Thyroid gland (tissue), 4 donors: ENCODE measurements at regions not wholly inside any gene's neighbourhood (a gene's known extent, or its start where the extent isn't known, plus 50 kb on each side); places are given as distances from the start of the nearest gene placed in this dataset.

Experiments used
- DNase-seq, 2 donors: peaks; one replicate each; pipeline ENCODE4 v3.0.0-alpha.2; 2019
- H3K27ac ChIP-seq, 3 donors: fragments of 200-600 bp; sonication (generic); 1 replicate in 2 of 3; 2 replicates in 1 of 3; pipeline ENCODE4 v1.5.1; 2016 to 2019; ENCODE audit warnings: mild to moderate bottlenecking in 1 of 3, moderate library complexity in 1 of 3
- H3K27me3 ChIP-seq: fragments of 200-600 bp; sonication (generic); one replicate; pipeline ENCODE4 v1.5.1; 2019
- H3K36me3 ChIP-seq, 2 donors: fragments of 200-600 bp; sonication (generic); one replicate each; pipeline ENCODE4 v1.5.1; 2016 to 2019
- H3K4me1 ChIP-seq, 2 donors: fragments of 200-600 bp; sonication (generic); one replicate each; pipeline ENCODE4 v1.5.1; 2017 to 2019
- H3K4me3 ChIP-seq, 3 donors: fragments of 200-600 bp; sonication (generic); replicated peaks in 1 of 3; 1 replicate in 2 of 3; 2 replicates in 1 of 3; pipeline ENCODE4 v1.5.1; 2016; ENCODE audit warnings: mild to moderate bottlenecking in 1 of 3
- H3K9me3 ChIP-seq: fragments of 200-600 bp; sonication (generic); one replicate; pipeline ENCODE4 v1.5.1; 2017
- CTCF ChIP-seq, 6 experiments: fragments of 200-600 bp in 3 of 6; fragments of 450-650 bp in 3 of 6; sonication (generic) in 3 of 6; IDR thresholded peaks; one replicate each; pipeline ENCODE4 v1.5.1; 2016 to 2019; ENCODE audit warnings: antibody characterized with exemption in 6 of 6, mild to moderate bottlenecking in 2 of 6, inconsistent platforms in 1 of 6, moderate library complexity in 1 of 6
- POLR2A ChIP-seq, 2 donors: fragments of 450-650 bp; IDR thresholded peaks; one replicate each; pipeline ENCODE4 v1.6.1; 2017; ENCODE audit warnings: antibody characterized with exemption in 2 of 2, mild to moderate bottlenecking in 2 of 2, moderate library complexity in 1 of 2
- WGBS, 2 donors: methylation state at CpG; one replicate each; pipeline ENCODE4 v1.1.5; 2017; 5-methylcytosine and 5-hydroxymethylcytosine counted together
- intact Hi-C: fragments of 100-400 bp; cut with DNase I; formaldehyde crosslinking; loops from one replicate; pipeline ENCODE4 v1.15.1; 2023

- Histone ChIP-seq H3K9me3 (no peaks in the 10 kb centered on the region), H3K4me1 (no peaks in the 10 kb centered on the region), H3K4me3 (no peak overlapping the region), H3K36me3 (no peaks in the 10 kb centered on the region), H3K27ac (no peak overlapping the region), H3K27me3 (no peaks in the 10 kb centered on the region)
- WGBS, 2 donors = 68 to 76% methylated on average over 2 of the region's 2 CpGs
- intact Hi-C loops = no loop called here
- DNase-seq = no peak
- TF ChIP-seq CTCF (IDR thresholded peaks at IDR 0.05) (no peak), POLR2A (IDR thresholded peaks at IDR 0.05) (no peak)
Observed at GRCh38 chr5:39772307-39772706, 347.5 kb upstream of the DAB2 start.

- Histone ChIP-seq H3K9me3 (no peaks in the 10 kb centered on the region), H3K27ac (no peak overlapping the region), H3K4me3 (no peak overlapping the region), H3K36me3 (no peaks in the 10 kb centered on the region), H3K4me1 (no peaks in the 10 kb centered on the region), H3K27me3 (no peaks in the 10 kb centered on the region)
- intact Hi-C loops = no loop called here
- no peak for TF ChIP-seq CTCF (IDR thresholded peaks at IDR 0.05)
- TF ChIP-seq POLR2A (IDR thresholded peaks at IDR 0.05) = no peak
- no peak for DNase-seq
- WGBS, 2 donors = 78 to 88% methylated on average over 5 of the region's 5 CpGs
Observed at GRCh38 chr5:39767916-39768315, 343.1 kb upstream of the DAB2 start.

GRCh38 chr5:39765366-39765765, 340.6 kb upstream of the DAB2 start:
- no peak for TF ChIP-seq CTCF (IDR thresholded peaks at IDR 0.05)
- Histone ChIP-seq H3K9me3 (no peaks in the 10 kb centered on the region), H3K36me3 (no peaks in the 10 kb centered on the region), H3K4me1 (no peaks in the 10 kb centered on the region), H3K27me3 (no peaks in the 10 kb centered on the region), H3K4me3 (no peak overlapping the region), H3K27ac (no peak overlapping the region)
- no peak for DNase-seq
- intact Hi-C loops = no loop called here
- WGBS, 2 donors = 48 to 54% methylated on average over 2 of the region's 2 CpGs

GRCh38 chr5:39762761-39763160, 338.0 kb upstream of the DAB2 start:
- intact Hi-C loops = no loop called here
- 91 to 93% methylated on average over 3 of the region's 3 CpGs for WGBS, 2 donors
- Histone ChIP-seq H3K36me3 (no peaks in the 10 kb centered on the region), H3K4me3 (no peak overlapping the region), H3K9me3 (no peaks in the 10 kb centered on the region), H3K27me3 (no peaks in the 10 kb centered on the region), H3K4me1 (no peaks in the 10 kb centered on the region), H3K27ac (no peak overlapping the region)
- DNase-seq = no peak
- TF ChIP-seq CTCF (IDR thresholded peaks at IDR 0.05) = no peak
- no peak for TF ChIP-seq POLR2A (IDR thresholded peaks at IDR 0.05)

- H3K9me3 ChIP-seq = no peaks in the 10 kb centered on the region
- DNase-seq = no peak
- H3K4me1 ChIP-seq = no peaks in the 10 kb centered on the region
- no peak overlapping the region for H3K4me3 ChIP-seq
- WGBS, 2 donors = 81 to 84% methylated on average over 10 of the region's 10 CpGs
- intact Hi-C loops = no loop called here
- H3K27ac ChIP-seq = no peak overlapping the region
- no peak for TF ChIP-seq CTCF (IDR thresholded peaks at IDR 0.05)
- no peak for TF ChIP-seq POLR2A (IDR thresholded peaks at IDR 0.05)
- H3K36me3 ChIP-seq = no peaks in the 10 kb centered on the region
- H3K27me3 ChIP-seq = no peaks in the 10 kb centered on the region
Observed at GRCh38 chr5:39761199-39761950, 336.6 kb upstream of the DAB2 start.
